ENCODE measurements at regions not wholly inside any gene's neighbourhood (a gene's known extent, or its start where the extent isn't known, plus 50 kb on each side); places are given as distances from the start of the nearest gene placed in this dataset.

- TF ChIP-seq CTCF (IDR thresholded peaks at IDR 0.05 in 2 of 3, conservative IDR thresholded peaks at IDR 0.05 in 1 of 3; ENCODE audit: control insufficient read depth in 2 of 3, extremely low read depth in 1 of 3, insufficient read depth in 1 of 3, low read depth in 3 of 3, low read length in 3 of 3): no peak
- TF ChIP-seq CREM (IDR thresholded peaks at IDR 0.05; ENCODE audit: low read depth): no peak
- TF ChIP-seq RCOR1 (conservative IDR thresholded peaks at IDR 0.05; ENCODE audit: low read depth, low read length): no peak
- TF ChIP-seq USF2 (IDR thresholded peaks at IDR 0.05; ENCODE audit: borderline replicate concordance, low read depth, low read length): no peak
- no peak for TF ChIP-seq SP1 (IDR thresholded peaks at IDR 0.05; ENCODE audit: low read depth, low read length)
- no peak for TF ChIP-seq CBX5 (IDR thresholded peaks at IDR 0.05; ENCODE audit: low read depth)
Measured at GRCh38 chr5:115452083-115452482, 92.5 kb downstream of the FEM1C start.

Data from GM12878 (cell line).